ENCODE measurements at regions not wholly inside any gene's neighbourhood (a gene's known extent, or its start where the extent isn't known, plus 50 kb on each side); places are given as distances from the start of the nearest gene placed in this dataset.

DNA sequence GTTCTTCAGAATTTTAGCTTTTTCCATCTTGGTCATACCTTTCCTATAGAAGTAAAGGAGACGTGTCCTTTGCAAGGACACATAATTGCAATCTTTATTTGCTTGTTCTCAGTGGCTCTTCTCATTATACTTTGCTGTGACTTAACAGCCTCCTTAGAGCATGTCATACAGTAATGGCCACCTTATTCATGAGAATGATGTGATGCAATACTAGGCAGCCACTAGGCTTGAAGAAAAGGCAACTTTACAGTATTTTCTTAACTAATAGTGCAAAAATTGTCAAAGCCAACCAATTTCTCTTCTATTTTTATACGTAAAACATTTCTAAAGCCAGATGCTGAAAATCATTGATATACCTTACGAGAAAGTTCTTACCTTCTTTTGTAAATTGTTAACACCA lies 1296.8 kb upstream of the EYS start:
- TF ChIP-seq POLR2AphosphoS5 (IDR thresholded peaks at IDR 0.05; ENCODE audit: low read depth, low read length) (no peak), TAF1 (IDR thresholded peaks at IDR 0.05; ENCODE audit: low read depth, low read length) (no peak), POLR2A (IDR thresholded peaks at IDR 0.05; ENCODE audit: low read depth, low read length) (no peak)

Measured in GM12891 (cell line).